ENCODE measurements at regions not wholly inside any gene's neighbourhood (a gene's known extent, or its start where the extent isn't known, plus 50 kb on each side); places are given as distances from the start of the nearest gene placed in this dataset.
A peak's percentile ranks its signal among the peaks of the same experiment; 100 is the strongest.

- Mint-ChIP-seq H3K9me3 (peaks cover 7% of the 10 kb centered on the region; the same call in 1 of the 2 replicates), H3K4me1 (peaks cover 19% of the 10 kb centered on the region), H3K4me3 (no peak overlapping the region), H3K27ac (no peak overlapping the region), H3K27me3 (ENCODE audit: low read depth) (no peaks in the 10 kb centered on the region), H3K36me3 (no peaks in the 10 kb centered on the region)
- DNase-seq (ENCODE audit: low spot score) (no peak), ATAC-seq (peak; percentile 46; the same call in 1 of the 2 replicates)
- ChIA-PET POLR2A (no interaction called here), CTCF (no interaction called here)
- no peak for TF ChIP-seq CBFB (CRISPR knock-in tag; IDR thresholded peaks at IDR 0.05; ENCODE audit: low read depth)
- TF ChIP-seq USF2 (CRISPR knock-in tag; IDR thresholded peaks at IDR 0.05) = no peak
- no peak for TF ChIP-seq ZNF396 (CRISPR knock-in tag; IDR thresholded peaks at IDR 0.05; ENCODE audit: borderline replicate concordance)
- no peak for TF ChIP-seq ETV6 (CRISPR knock-in tag; IDR thresholded peaks at IDR 0.05)
- no peak for TF ChIP-seq ATF6 (CRISPR knock-in tag; IDR thresholded peaks at IDR 0.05)
- no peak for TF ChIP-seq FOXP4 (CRISPR knock-in tag; IDR thresholded peaks at IDR 0.05)
- TF ChIP-seq ZNF138 (CRISPR knock-in tag; conservative IDR thresholded peaks at IDR 0.05) = no peak
- TF ChIP-seq HMGA2 (CRISPR knock-in tag; IDR thresholded peaks at IDR 0.05) = no peak
- TF ChIP-seq ZNF532 (CRISPR knock-in tag; IDR thresholded peaks at IDR 0.05; ENCODE audit: borderline replicate concordance) = no peak
- TF ChIP-seq FOXP1 (CRISPR knock-in tag; IDR thresholded peaks at IDR 0.05; ENCODE audit: borderline replicate concordance) = no peak
- TF ChIP-seq TCF7 (CRISPR knock-in tag; IDR thresholded peaks at IDR 0.05; ENCODE audit: low read depth) = no peak
- TF ChIP-seq ZNF121 (CRISPR knock-in tag; IDR thresholded peaks at IDR 0.05) = no peak
- no peak for TF ChIP-seq TEAD1 (CRISPR knock-in tag; IDR thresholded peaks at IDR 0.05)
- no peak for TF ChIP-seq NR3C1 (CRISPR knock-in tag; conservative IDR thresholded peaks at IDR 0.05; ENCODE audit: low read depth)
- TF ChIP-seq SP1 (CRISPR knock-in tag; conservative IDR thresholded peaks at IDR 0.05) = no peak
- no peak for TF ChIP-seq NFE2L1 (CRISPR knock-in tag; IDR thresholded peaks at IDR 0.05)
Observed at GRCh38 chr4:165709516-165709915, 163.5 kb upstream of the TLL1 start.

- no peak overlapping the region for H3K27ac Mint-ChIP-seq
- ATAC-seq = peak; percentile 41
- TF ChIP-seq MXD4 (CRISPR knock-in tag; IDR thresholded peaks at IDR 0.05; ENCODE audit: borderline replicate concordance) (no peak), PRDM15 (CRISPR knock-in tag; IDR thresholded peaks at IDR 0.05) (no peak)
- H3K27me3 Mint-ChIP-seq (ENCODE audit: low read depth) = no peaks in the 10 kb centered on the region
- POLR2A ChIA-PET = no interaction called here
- no peaks in the 10 kb centered on the region for H3K36me3 Mint-ChIP-seq
- CTCF ChIA-PET = no interaction called here
- H3K9me3 Mint-ChIP-seq = peaks cover 7% of the 10 kb centered on the region
- H3K4me1 Mint-ChIP-seq = peaks cover 19% of the 10 kb centered on the region
- DNase-seq (ENCODE audit: low spot score) = no peak
- H3K4me3 Mint-ChIP-seq = no peak overlapping the region
Observed at GRCh38 chr4:165709973-165710526, 163.0 kb upstream of the TLL1 start.

Measured in WTC11 (cell line).